GM23338 (cell line): ENCODE measurements at regions not wholly inside any gene's neighbourhood (a gene's known extent, or its start where the extent isn't known, plus 50 kb on each side); places are given as distances from the start of the nearest gene placed in this dataset.
"Not testable (repeated sequence)": the region's sequence is repeated elsewhere in the genome, so short reads cannot be mapped to it uniquely, and the experiment has no call there.

ENCODE experiments used
- ATAC-seq: fragments of 200-7000 bp; cut with Tn5 transposase; 3 replicates; pipeline ENCODE4 v1.9.1; 2020
- DNase-seq: peaks from one replicate; pipeline ENCODE4 v3.0.0-alpha.2; 2015; ENCODE audit warnings: low spot score
- H2AFZ ChIP-seq: fragments of 200-600 bp; sonication (generic); 2 replicates; pipeline ENCODE4 v1.8.0; 2016; ENCODE audit warnings: antibody characterized with exemption, mild to moderate bottlenecking, moderate library complexity
- H3F3A ChIP-seq: fragments of 200-600 bp; sonication (generic); replicated peaks from 2 replicates; pipeline ENCODE4 v1.8.0; 2017; ENCODE audit warnings: antibody characterized with exemption, mixed run types, low read depth
- H3K27ac ChIP-seq: fragments of 200-600 bp; sonication (generic); 2 replicates; pipeline ENCODE4 v1.6.1; 2016; ENCODE audit warnings: low read depth
- H3K27me3 ChIP-seq: fragments of 200-600 bp; sonication (generic); 2 replicates; pipeline ENCODE4 v1.8.0; 2016; ENCODE audit warnings: mild to moderate bottlenecking, mixed run types, moderate library complexity; ENCODE audit not compliant: insufficient read depth
- H3K36me3 ChIP-seq: fragments of 200-600 bp; sonication (generic); 2 replicates; pipeline ENCODE4 v1.8.0; 2016; ENCODE audit warnings: mild to moderate bottlenecking; ENCODE audit not compliant: insufficient read depth
- H3K4me1 ChIP-seq: fragments of 200-600 bp; sonication (generic); 2 replicates; pipeline ENCODE4 v1.8.0; 2016; ENCODE audit warnings: mild to moderate bottlenecking, moderate library complexity; ENCODE audit not compliant: insufficient read depth
- H3K4me2 ChIP-seq: fragments of 200-600 bp; sonication (generic); 2 replicates; pipeline ENCODE4 v1.7.1; 2017; ENCODE audit warnings: mixed run types
- H3K4me3 ChIP-seq: fragments of 200-600 bp; sonication (generic); 2 replicates; pipeline ENCODE4 v1.6.1; 2016; ENCODE audit warnings: mixed run types
- H3K79me2 ChIP-seq: fragments of 200-600 bp; sonication (generic); replicated peaks from 2 replicates; pipeline ENCODE4 v1.8.0; 2017; ENCODE audit warnings: mild to moderate bottlenecking; ENCODE audit not compliant: insufficient read depth
- H3K9me2 ChIP-seq: fragments of 200-600 bp; sonication (generic); 2 replicates; pipeline ENCODE4 v1.8.0; 2017; ENCODE audit not compliant: insufficient read depth
- H4K20me1 ChIP-seq: fragments of 200-600 bp; sonication (generic); replicated peaks from 2 replicates; pipeline ENCODE4 v1.8.0; 2017; ENCODE audit warnings: mild to moderate bottlenecking; ENCODE audit not compliant: insufficient read depth
- H3K27ac Mint-ChIP-seq: 2 replicates; pipeline ENCODE4 v1.8.0; 2020; ENCODE audit warnings: inconsistent platforms, mild to moderate bottlenecking, moderate library complexity, mixed read lengths
- H3K27me3 Mint-ChIP-seq: 3 replicates; pipeline ENCODE4 v1.8.0; 2022; ENCODE audit warnings: low read depth, mild to moderate bottlenecking, moderate library complexity, mixed read lengths, inconsistent platforms; ENCODE audit not compliant: insufficient read depth, poor library complexity
- H3K36me3 Mint-ChIP-seq: 3 replicates; pipeline ENCODE4 v1.8.0; 2021; ENCODE audit warnings: low read depth, mild to moderate bottlenecking, inconsistent platforms, moderate library complexity, mixed read lengths
- H3K4me1 Mint-ChIP-seq: 3 replicates; pipeline ENCODE4 v1.8.0; 2020; ENCODE audit warnings: mild to moderate bottlenecking, inconsistent platforms, mixed read lengths
- H3K4me3 Mint-ChIP-seq: 3 replicates; pipeline ENCODE4 v1.8.0; 2021; ENCODE audit warnings: moderate library complexity, mild to moderate bottlenecking, inconsistent platforms, mixed read lengths
- H3K9me3 Mint-ChIP-seq: 3 replicates; pipeline ENCODE4 v1.8.0; 2020; ENCODE audit warnings: moderate library complexity, mild to moderate bottlenecking, inconsistent platforms, mixed read lengths
- CREB1 ChIP-seq: fragments of 250-450 bp; sonication (Bioruptor Pico); IDR thresholded peaks from 2 replicates; pipeline ENCODE4 v1.5.0; 2020; ENCODE audit warnings: low read depth, mild to moderate bottlenecking, moderate library complexity
- CTCF ChIP-seq, 2 experiments: fragments of 200-600 bp in 1 of 2; sonication (generic) in 1 of 2; conservative IDR thresholded peaks; 2 replicates each; pipeline versions ENCODE4 v1.5.1 to v1.6.1; 2016 to 2017; ENCODE audit warnings: antibody characterized with exemption in 2 of 2, low read depth in 2 of 2, mild to moderate bottlenecking in 2 of 2, moderate library complexity in 1 of 2
- ETS1 ChIP-seq: IDR thresholded peaks from 2 replicates; pipeline ENCODE4 v1.6.1; 2016; ENCODE audit warnings: antibody characterized with exemption
- EZH2 ChIP-seq: fragments of 200-600 bp; sonication (generic); IDR thresholded peaks from one replicate; pipeline ENCODE4 v1.8.0; 2017; ENCODE audit warnings: antibody characterized with exemption, mild to moderate bottlenecking, low read depth; ENCODE audit not compliant: unreplicated experiment
- EZH2phosphoT487 ChIP-seq: fragments of 200-600 bp; sonication (generic); IDR thresholded peaks from one replicate; pipeline ENCODE4 v1.8.1; 2018; ENCODE audit warnings: antibody characterized with exemption; ENCODE audit not compliant: unreplicated experiment
- JUNB ChIP-seq: IDR thresholded peaks from one replicate; pipeline ENCODE4 v1.6.1; 2016; ENCODE audit warnings: antibody characterized with exemption; ENCODE audit not compliant: unreplicated experiment
- NANOG ChIP-seq: IDR thresholded peaks from 2 replicates; pipeline ENCODE4 v1.6.1; 2016; ENCODE audit warnings: antibody characterized with exemption, borderline replicate concordance
- POLR2AphosphoS5 ChIP-seq: IDR thresholded peaks from 2 replicates; pipeline ENCODE4 v1.6.1; 2016; ENCODE audit warnings: antibody characterized with exemption, low read depth
- REST ChIP-seq: IDR thresholded peaks from one replicate; pipeline ENCODE4 v1.6.1; 2018; ENCODE audit warnings: antibody characterized with exemption; ENCODE audit not compliant: unreplicated experiment
- STAT1 ChIP-seq: IDR thresholded peaks from one replicate; pipeline ENCODE4 v1.6.1; 2016; ENCODE audit warnings: antibody characterized with exemption; ENCODE audit not compliant: unreplicated experiment
- ZNF114 ChIP-seq: fragments of 250-450 bp; sonication (Bioruptor Pico); IDR thresholded peaks from 2 replicates; pipeline ENCODE4 v1.5.0; 2020; ENCODE audit warnings: mild to moderate bottlenecking, moderate library complexity
- ZNF331 ChIP-seq: fragments of 250-450 bp; sonication (Bioruptor Pico); IDR thresholded peaks from 2 replicates; pipeline ENCODE4 v1.5.0; 2020; ENCODE audit warnings: low read depth, mild to moderate bottlenecking, moderate library complexity
- TF ChIP-seq, protein P1 (sequence below): fragments of 250-450 bp; sonication (Bioruptor Pico); IDR thresholded peaks from 2 replicates; pipeline ENCODE4 v1.5.0; 2020; ENCODE audit warnings: mild to moderate bottlenecking, moderate library complexity

GRCh38 chr20:19138758-19139157, 73.7 kb upstream of the SLC24A3 start:
- ATAC-seq (no peak), DNase-seq (no peak)
- Mint-ChIP-seq H3K27ac (no peak overlapping the region), H3K9me3 (peaks cover 68% of the 10 kb centered on the region), H3K36me3 (peaks cover 23% of the 10 kb centered on the region), H3K27me3 (peaks cover 3% of the 10 kb centered on the region), H3K4me3 (no peak overlapping the region), H3K4me1 (no peaks in the 10 kb centered on the region)
- Histone ChIP-seq H3F3A (no peaks in the 10 kb centered on the region), H3K27ac (no peak overlapping the region), H3K79me2 (no peaks in the 10 kb centered on the region), H3K4me1 (no peaks in the 10 kb centered on the region), H3K4me3 (no peak overlapping the region), H3K36me3 (0 out of 2 replicates have a peak, but pooled peaks cover 6% of the 10 kb centered on the region), H2AFZ (no peak overlapping the region), H3K9me2 (peaks cover 3% of the 10 kb centered on the region; the same call in 1 of the 2 replicates), H3K27me3 (no peaks in the 10 kb centered on the region), H3K4me2 (no peak overlapping the region), H4K20me1 (no peaks in the 10 kb centered on the region)
- no peak for TF ChIP-seq POLR2AphosphoS5
- no peak for TF ChIP-seq EZH2phosphoT487
- no peak for TF ChIP-seq CREB1
- no peak for TF ChIP-seq EZH2
- no peak for TF ChIP-seq STAT1
- TF ChIP-seq CTCF (conservative IDR thresholded peaks at IDR 0.05; ENCODE audit: low read depth in 2 of 2) = no peak
- TF ChIP-seq ZNF331 (CRISPR knock-in tag) = no peak
- TF ChIP-seq REST = no peak
- TF ChIP-seq JUNB = no peak
- no peak for TF ChIP-seq ETS1
- no peak for TF ChIP-seq NANOG
- no peak for TF ChIP-seq ZNF114
- TF ChIP-seq, protein P1, sequence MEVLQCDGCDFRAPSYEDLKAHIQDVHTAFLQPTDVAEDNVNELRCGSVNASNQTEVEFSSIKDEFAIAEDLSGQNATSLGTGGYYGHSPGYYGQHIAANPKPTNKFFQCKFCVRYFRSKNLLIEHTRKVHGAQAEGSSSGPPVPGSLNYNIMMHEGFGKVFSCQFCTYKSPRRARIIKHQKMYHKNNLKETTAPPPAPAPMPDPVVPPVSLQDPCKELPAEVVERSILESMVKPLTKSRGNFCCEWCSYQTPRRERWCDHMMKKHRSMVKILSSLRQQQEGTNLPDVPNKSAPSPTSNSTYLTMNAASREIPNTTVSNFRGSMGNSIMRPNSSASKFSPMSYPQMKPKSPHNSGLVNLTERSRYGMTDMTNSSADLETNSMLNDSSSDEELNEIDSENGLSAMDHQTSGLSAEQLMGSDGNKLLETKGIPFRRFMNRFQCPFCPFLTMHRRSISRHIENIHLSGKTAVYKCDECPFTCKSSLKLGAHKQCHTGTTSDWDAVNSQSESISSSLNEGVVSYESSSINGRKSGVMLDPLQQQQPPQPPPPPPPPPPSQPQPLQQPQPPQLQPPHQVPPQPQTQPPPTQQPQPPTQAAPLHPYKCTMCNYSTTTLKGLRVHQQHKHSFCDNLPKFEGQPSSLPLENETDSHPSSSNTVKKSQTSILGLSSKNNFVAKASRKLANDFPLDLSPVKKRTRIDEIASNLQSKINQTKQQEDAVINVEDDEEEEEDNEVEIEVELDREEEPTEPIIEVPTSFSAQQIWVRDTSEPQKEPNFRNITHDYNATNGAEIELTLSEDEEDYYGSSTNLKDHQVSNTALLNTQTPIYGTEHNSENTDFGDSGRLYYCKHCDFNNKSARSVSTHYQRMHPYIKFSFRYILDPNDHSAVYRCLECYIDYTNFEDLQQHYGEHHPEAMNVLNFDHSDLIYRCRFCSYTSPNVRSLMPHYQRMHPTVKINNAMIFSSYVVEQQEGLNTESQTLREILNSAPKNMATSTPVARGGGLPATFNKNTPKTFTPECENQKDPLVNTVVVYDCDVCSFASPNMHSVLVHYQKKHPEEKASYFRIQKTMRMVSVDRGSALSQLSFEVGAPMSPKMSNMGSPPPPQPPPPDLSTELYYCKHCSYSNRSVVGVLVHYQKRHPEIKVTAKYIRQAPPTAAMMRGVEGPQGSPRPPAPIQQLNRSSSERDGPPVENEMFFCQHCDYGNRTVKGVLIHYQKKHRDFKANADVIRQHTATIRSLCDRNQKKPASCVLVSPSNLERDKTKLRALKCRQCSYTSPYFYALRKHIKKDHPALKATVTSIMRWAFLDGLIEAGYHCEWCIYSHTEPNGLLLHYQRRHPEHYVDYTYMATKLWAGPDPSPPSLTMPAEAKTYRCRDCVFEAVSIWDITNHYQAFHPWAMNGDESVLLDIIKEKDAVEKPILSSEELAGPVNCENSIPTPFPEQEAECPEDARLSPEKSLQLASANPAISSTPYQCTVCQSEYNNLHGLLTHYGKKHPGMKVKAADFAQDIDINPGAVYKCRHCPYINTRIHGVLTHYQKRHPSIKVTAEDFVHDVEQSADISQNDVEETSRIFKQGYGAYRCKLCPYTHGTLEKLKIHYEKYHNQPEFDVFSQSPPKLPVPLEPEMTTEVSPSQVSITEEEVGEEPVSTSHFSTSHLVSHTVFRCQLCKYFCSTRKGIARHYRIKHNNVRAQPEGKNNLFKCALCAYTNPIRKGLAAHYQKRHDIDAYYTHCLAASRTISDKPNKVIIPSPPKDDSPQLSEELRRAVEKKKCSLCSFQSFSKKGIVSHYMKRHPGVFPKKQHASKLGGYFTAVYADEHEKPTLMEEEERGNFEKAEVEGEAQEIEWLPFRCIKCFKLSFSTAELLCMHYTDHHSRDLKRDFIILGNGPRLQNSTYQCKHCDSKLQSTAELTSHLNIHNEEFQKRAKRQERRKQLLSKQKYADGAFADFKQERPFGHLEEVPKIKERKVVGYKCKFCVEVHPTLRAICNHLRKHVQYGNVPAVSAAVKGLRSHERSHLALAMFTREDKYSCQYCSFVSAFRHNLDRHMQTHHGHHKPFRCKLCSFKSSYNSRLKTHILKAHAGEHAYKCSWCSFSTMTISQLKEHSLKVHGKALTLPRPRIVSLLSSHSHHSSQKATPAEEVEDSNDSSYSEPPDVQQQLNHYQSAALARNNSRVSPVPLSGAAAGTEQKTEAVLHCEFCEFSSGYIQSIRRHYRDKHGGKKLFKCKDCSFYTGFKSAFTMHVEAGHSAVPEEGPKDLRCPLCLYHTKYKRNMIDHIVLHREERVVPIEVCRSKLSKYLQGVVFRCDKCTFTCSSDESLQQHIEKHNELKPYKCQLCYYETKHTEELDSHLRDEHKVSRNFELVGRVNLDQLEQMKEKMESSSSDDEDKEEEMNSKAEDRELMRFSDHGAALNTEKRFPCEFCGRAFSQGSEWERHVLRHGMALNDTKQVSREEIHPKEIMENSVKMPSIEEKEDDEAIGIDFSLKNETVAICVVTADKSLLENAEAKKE = no peak

- peaks cover 20% of the 10 kb centered on the region for H3K36me3 Mint-ChIP-seq
- not testable (repeated sequence) for H3K9me2 ChIP-seq, H3K27me3 ChIP-seq, H3K4me1 Mint-ChIP-seq, H3K4me1 ChIP-seq, H3F3A ChIP-seq, H3K4me3 ChIP-seq, H3K27me3 Mint-ChIP-seq, H3K27ac Mint-ChIP-seq, ATAC-seq, H4K20me1 ChIP-seq, H3K4me3 Mint-ChIP-seq, H2AFZ ChIP-seq, H3K27ac ChIP-seq, H3K79me2 ChIP-seq, DNase-seq, H3K4me2 ChIP-seq, H3K36me3 ChIP-seq
- H3K9me3 Mint-ChIP-seq = peaks cover 64% of the 10 kb centered on the region
Measured at GRCh38 chr20:19139584-19139983, 72.9 kb upstream of the SLC24A3 start.
